ENCODE measurements at regions not wholly inside any gene's neighbourhood (a gene's known extent, or its start where the extent isn't known, plus 50 kb on each side); places are given as distances from the start of the nearest gene placed in this dataset.

DNA sequence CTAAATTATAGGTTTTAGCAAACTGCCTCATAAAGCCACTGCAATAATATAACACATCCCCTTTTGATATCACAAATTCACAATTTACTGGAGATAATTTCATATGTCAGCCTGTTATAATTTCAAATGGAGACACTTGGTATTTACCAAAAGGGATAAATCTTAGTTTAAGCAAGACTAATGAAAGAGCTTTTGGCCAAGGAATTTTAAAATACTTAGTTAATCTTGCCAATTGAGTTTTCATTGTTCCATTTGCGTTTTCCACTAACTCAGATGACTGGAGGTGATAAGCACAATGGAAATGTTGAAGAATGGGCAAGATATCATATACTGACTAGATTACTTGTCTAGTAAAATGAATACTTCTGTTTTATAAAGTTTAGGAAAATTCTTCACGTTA lies 379.3 kb upstream of the SYT4 start:
- Histone ChIP-seq H3K27ac (ENCODE audit: low read length in 2 of 2) (no peak overlapping the region), H3K36me3 (replicated peaks in 1 of 2; ENCODE audit: control extremely low read depth in 1 of 2, control insufficient read depth in 1 of 2, extremely low read depth in 1 of 2, insufficient read depth in 2 of 2, low read length in 1 of 2) (no peaks in the 10 kb centered on the region), H3K9me3 (ENCODE audit: control extremely low read depth in 1 of 3, control insufficient read depth in 2 of 3, insufficient read depth in 1 of 3, low read length in 2 of 3) (peaks cover 0 to 2% (median 0%) of the 10 kb centered on the region in 3 donors), H2AFZ (ENCODE audit: insufficient read depth, low read depth, low read length, poor library complexity, severe bottlenecking) (no peak overlapping the region), H3K79me2 (ENCODE audit: control insufficient read depth, insufficient read depth, low read length) (no peaks in the 10 kb centered on the region), H3K4me3 (ENCODE audit: control extremely low read depth in 1 of 5, extremely low read depth in 1 of 5, insufficient read depth in 1 of 5, low read depth in 2 of 5, low read length in 4 of 5) (no peak overlapping the region), H3K4me2 (replicated peaks; ENCODE audit: low read depth, low read length, poor library complexity, severe bottlenecking) (no peak overlapping the region), H3K9ac (ENCODE audit: low read length) (no peak overlapping the region), H4K20me1 (ENCODE audit: control insufficient read depth, insufficient read depth, low read length, poor library complexity, severe bottlenecking) (no peaks in the 10 kb centered on the region), H3K27me3 (replicated peaks in 1 of 4; ENCODE audit: control extremely low read depth in 1 of 4, control insufficient read depth in 3 of 4, insufficient read depth in 4 of 4, low read length in 3 of 4) (no peaks in the 10 kb centered on the region), H3K4me1 (ENCODE audit: control insufficient read depth in 2 of 2, insufficient read depth in 2 of 2, low read length in 2 of 2) (no peaks in the 10 kb centered on the region)
- intact Hi-C loops (cut with micrococcal nuclease) = no loop called here
- Mint-ChIP-seq H3K4me3 (no peak overlapping the region), H3K9me3 (ENCODE audit: insufficient read depth) (no peaks in the 10 kb centered on the region), H3K27me3 (no peaks in the 10 kb centered on the region), H3K27ac (no peak overlapping the region), H3K4me1 (no peaks in the 10 kb centered on the region)
- TF ChIP-seq, protein P1, sequence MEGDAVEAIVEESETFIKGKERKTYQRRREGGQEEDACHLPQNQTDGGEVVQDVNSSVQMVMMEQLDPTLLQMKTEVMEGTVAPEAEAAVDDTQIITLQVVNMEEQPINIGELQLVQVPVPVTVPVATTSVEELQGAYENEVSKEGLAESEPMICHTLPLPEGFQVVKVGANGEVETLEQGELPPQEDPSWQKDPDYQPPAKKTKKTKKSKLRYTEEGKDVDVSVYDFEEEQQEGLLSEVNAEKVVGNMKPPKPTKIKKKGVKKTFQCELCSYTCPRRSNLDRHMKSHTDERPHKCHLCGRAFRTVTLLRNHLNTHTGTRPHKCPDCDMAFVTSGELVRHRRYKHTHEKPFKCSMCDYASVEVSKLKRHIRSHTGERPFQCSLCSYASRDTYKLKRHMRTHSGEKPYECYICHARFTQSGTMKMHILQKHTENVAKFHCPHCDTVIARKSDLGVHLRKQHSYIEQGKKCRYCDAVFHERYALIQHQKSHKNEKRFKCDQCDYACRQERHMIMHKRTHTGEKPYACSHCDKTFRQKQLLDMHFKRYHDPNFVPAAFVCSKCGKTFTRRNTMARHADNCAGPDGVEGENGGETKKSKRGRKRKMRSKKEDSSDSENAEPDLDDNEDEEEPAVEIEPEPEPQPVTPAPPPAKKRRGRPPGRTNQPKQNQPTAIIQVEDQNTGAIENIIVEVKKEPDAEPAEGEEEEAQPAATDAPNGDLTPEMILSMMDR (IDR thresholded peaks at IDR 0.05) = no peak
- TF ChIP-seq EZH2 (IDR thresholded peaks at IDR 0.05; ENCODE audit: borderline replicate concordance, insufficient read depth, low read depth, low read length, poor library complexity, severe bottlenecking) = no peak
- no peak for ATAC-seq (ENCODE audit: low read depth)
- DNase-seq = no peak
- POLR2A ChIA-PET = no interaction called here
- no CpG with 5 or more reads among the region's 2 CpGs for WGBS (ENCODE audit: insufficient coverage)
- CTCF ChIA-PET = no interaction called here

DNA sequence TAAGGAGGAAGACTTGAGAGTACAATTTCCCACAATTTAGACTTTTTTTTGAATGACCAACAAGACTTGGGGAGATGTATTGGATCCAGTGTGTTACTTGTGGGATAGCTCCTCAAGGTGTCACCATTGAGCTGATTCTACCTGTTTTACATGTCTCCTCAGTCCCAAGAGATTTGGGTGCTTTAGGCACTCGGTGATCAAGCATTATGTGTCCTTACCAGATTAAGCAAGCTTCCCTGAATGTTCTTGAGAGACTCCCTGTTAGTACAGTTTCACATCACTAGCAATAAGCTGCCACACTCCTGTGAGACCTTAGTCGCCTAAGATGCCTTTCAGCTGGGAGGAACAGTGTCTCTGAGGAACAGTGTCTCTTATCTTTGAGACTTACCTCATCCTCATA lies 384.3 kb upstream of the SYT4 start:
- Histone ChIP-seq H3K4me3 (ENCODE audit: control extremely low read depth in 1 of 5, extremely low read depth in 1 of 5, insufficient read depth in 1 of 5, low read depth in 2 of 5, low read length in 4 of 5) (no peak overlapping the region), H3K27me3 (replicated peaks in 1 of 4; ENCODE audit: control extremely low read depth in 1 of 4, control insufficient read depth in 3 of 4, insufficient read depth in 4 of 4, low read length in 3 of 4) (no peaks in the 10 kb centered on the region), H3K9me3 (ENCODE audit: control extremely low read depth in 1 of 3, control insufficient read depth in 2 of 3, insufficient read depth in 1 of 3, low read length in 2 of 3) (no peaks in the 10 kb centered on the region), H2AFZ (ENCODE audit: insufficient read depth, low read depth, low read length, poor library complexity, severe bottlenecking) (no peak overlapping the region), H3K9ac (ENCODE audit: low read length) (no peak overlapping the region), H3K27ac (ENCODE audit: low read length in 2 of 2) (no peak overlapping the region), H3K36me3 (replicated peaks in 1 of 2; ENCODE audit: control extremely low read depth in 1 of 2, control insufficient read depth in 1 of 2, extremely low read depth in 1 of 2, insufficient read depth in 2 of 2, low read length in 1 of 2) (no peaks in the 10 kb centered on the region), H3K79me2 (ENCODE audit: control insufficient read depth, insufficient read depth, low read length) (no peaks in the 10 kb centered on the region), H3K4me2 (replicated peaks; ENCODE audit: low read depth, low read length, poor library complexity, severe bottlenecking) (no peak overlapping the region), H4K20me1 (ENCODE audit: control insufficient read depth, insufficient read depth, low read length, poor library complexity, severe bottlenecking) (no peaks in the 10 kb centered on the region), H3K4me1 (ENCODE audit: control insufficient read depth in 2 of 2, insufficient read depth in 2 of 2, low read length in 2 of 2) (no peaks in the 10 kb centered on the region)
- intact Hi-C loops (cut with micrococcal nuclease) = no loop called here
- DNase-seq (peak; percentile 21), ATAC-seq (ENCODE audit: low read depth) (no peak)
- ChIA-PET CTCF (interaction anchor here (0.6 to 1.6 kb wide), 2 partner anchors 1551 to 1723 kb away, joined by 3 to 8 read pairs; no protein-coding TSS in a partner anchor), POLR2A (no interaction called here)
- TF ChIP-seq, protein P1 (IDR thresholded peaks at IDR 0.05) = no peak
- no peak for TF ChIP-seq EZH2 (IDR thresholded peaks at IDR 0.05; ENCODE audit: borderline replicate concordance, insufficient read depth, low read depth, low read length, poor library complexity, severe bottlenecking)
- 6% methylated on average over 2 of the region's 2 CpGs for WGBS (ENCODE audit: insufficient coverage)
- no peak overlapping the region for H3K4me3 Mint-ChIP-seq
- no peak overlapping the region for H3K27ac Mint-ChIP-seq
- H3K4me1 Mint-ChIP-seq = no peaks in the 10 kb centered on the region
- H3K27me3 Mint-ChIP-seq = no peaks in the 10 kb centered on the region
- no peaks in the 10 kb centered on the region for H3K9me3 Mint-ChIP-seq (ENCODE audit: insufficient read depth)

All from B cell (primary cell).